ENCODE measurements at regions not wholly inside any gene's neighbourhood (a gene's known extent, or its start where the extent isn't known, plus 50 kb on each side); places are given as distances from the start of the nearest gene placed in this dataset.
"Not testable (repeated sequence)": the region's sequence is repeated elsewhere in the genome, so short reads cannot be mapped to it uniquely, and the experiment has no call there.

GRCh38 chr13:44823555-44823954 is 165.7 kb downstream of the NUFIP1 start:
- H3K36me3 ChIP-seq (ENCODE audit: control insufficient read depth, insufficient read depth, low read length, severe bottlenecking); DNase-seq (ENCODE audit: low read depth): not testable (repeated sequence)

GRCh38 chr13:44822291-44822690 is 167.0 kb downstream of the NUFIP1 start:
- Histone ChIP-seq H3K9me3 (ENCODE audit: control insufficient read depth, low read length) (no peaks in the 10 kb centered on the region), H3K36me3 (ENCODE audit: control insufficient read depth, insufficient read depth, low read length, severe bottlenecking) (no peaks in the 10 kb centered on the region), H3K9ac (ENCODE audit: low read length) (no peak overlapping the region), H3K27me3 (replicated peaks; ENCODE audit: control insufficient read depth, insufficient read depth, low read length) (peaks cover 12% of the 10 kb centered on the region), H3K4me3 (ENCODE audit: low read length) (no peak overlapping the region), H3K4me1 (ENCODE audit: control insufficient read depth, insufficient read depth, low read length) (no peaks in the 10 kb centered on the region)
- no peak for DNase-seq (ENCODE audit: low read depth)

More at GRCh38 chr13:44823555-44823954, 165.7 kb downstream of the NUFIP1 start:
- H3K4me3 ChIP-seq (ENCODE audit: low read length); H3K4me1 ChIP-seq (ENCODE audit: control insufficient read depth, insufficient read depth, low read length); H3K9ac ChIP-seq (ENCODE audit: low read length); H3K9me3 ChIP-seq (ENCODE audit: control insufficient read depth, low read length): not testable (repeated sequence)
- H3K27me3 ChIP-seq (replicated peaks; ENCODE audit: control insufficient read depth, insufficient read depth, low read length): peaks cover 12% of the 10 kb centered on the region

GRCh38 chr13:44819772-44820171 is 169.5 kb downstream of the NUFIP1 start:
- no peaks in the 10 kb centered on the region for H3K36me3 ChIP-seq (ENCODE audit: control insufficient read depth, insufficient read depth, low read length, severe bottlenecking)

GRCh38 chr13:44819245-44819644 is 170.0 kb downstream of the NUFIP1 start:
- no peak overlapping the region for H3K4me3 ChIP-seq (ENCODE audit: low read length)
- H3K4me1 ChIP-seq (ENCODE audit: control insufficient read depth, insufficient read depth, low read length): peaks cover 12% of the 10 kb centered on the region
- H3K36me3 ChIP-seq (ENCODE audit: control insufficient read depth, insufficient read depth, low read length, severe bottlenecking): no peaks in the 10 kb centered on the region
- no peaks in the 10 kb centered on the region for H3K9me3 ChIP-seq (ENCODE audit: control insufficient read depth, low read length)
- no peak overlapping the region for H3K9ac ChIP-seq (ENCODE audit: low read length)
- no peaks in the 10 kb centered on the region for H3K27me3 ChIP-seq (replicated peaks; ENCODE audit: control insufficient read depth, insufficient read depth, low read length)
- DNase-seq (ENCODE audit: low read depth): peak; percentile 48

More at GRCh38 chr13:44819772-44820171, 169.5 kb downstream of the NUFIP1 start:
- no peaks in the 10 kb centered on the region for H3K9me3 ChIP-seq (ENCODE audit: control insufficient read depth, low read length)
- peaks cover 12% of the 10 kb centered on the region for H3K4me1 ChIP-seq (ENCODE audit: control insufficient read depth, insufficient read depth, low read length)
- no peak overlapping the region for H3K9ac ChIP-seq (ENCODE audit: low read length)
- H3K27me3 ChIP-seq (replicated peaks; ENCODE audit: control insufficient read depth, insufficient read depth, low read length): peaks cover 2% of the 10 kb centered on the region
- no peak for DNase-seq (ENCODE audit: low read depth)
- no peak overlapping the region for H3K4me3 ChIP-seq (ENCODE audit: low read length)

GRCh38 chr13:44818428-44818827 is 170.8 kb downstream of the NUFIP1 start:
- Histone ChIP-seq H3K9ac (ENCODE audit: low read length) (no peak overlapping the region), H3K36me3 (ENCODE audit: control insufficient read depth, insufficient read depth, low read length, severe bottlenecking) (no peaks in the 10 kb centered on the region), H3K27me3 (replicated peaks; ENCODE audit: control insufficient read depth, insufficient read depth, low read length) (no peaks in the 10 kb centered on the region), H3K4me3 (ENCODE audit: low read length) (no peak overlapping the region), H3K9me3 (ENCODE audit: control insufficient read depth, low read length) (no peaks in the 10 kb centered on the region), H3K4me1 (ENCODE audit: control insufficient read depth, insufficient read depth, low read length) (peaks cover 14% of the 10 kb centered on the region)
- no peak for DNase-seq (ENCODE audit: low read depth)

- Histone ChIP-seq H3K9ac (ENCODE audit: low read length) (no peak overlapping the region), H3K36me3 (ENCODE audit: control insufficient read depth, insufficient read depth, low read length, severe bottlenecking) (no peaks in the 10 kb centered on the region), H3K27me3 (replicated peaks; ENCODE audit: control insufficient read depth, insufficient read depth, low read length) (no peaks in the 10 kb centered on the region), H3K4me1 (ENCODE audit: control insufficient read depth, insufficient read depth, low read length) (peaks cover 18% of the 10 kb centered on the region), H3K4me3 (ENCODE audit: low read length) (no peak overlapping the region), H3K9me3 (ENCODE audit: control insufficient read depth, low read length) (no peaks in the 10 kb centered on the region)
- DNase-seq (ENCODE audit: low read depth): no peak
These were observed 171.3 kb downstream of the NUFIP1 start for GRCh38 chr13:44818016-44818415.

GRCh38 chr13:44817131-44817671 is 172.1 kb downstream of the NUFIP1 start:
- Histone ChIP-seq H3K4me3 (ENCODE audit: low read length) (no peak overlapping the region), H3K9me3 (ENCODE audit: control insufficient read depth, low read length) (no peaks in the 10 kb centered on the region), H3K36me3 (ENCODE audit: control insufficient read depth, insufficient read depth, low read length, severe bottlenecking) (no peaks in the 10 kb centered on the region), H3K9ac (ENCODE audit: low read length) (no peak overlapping the region), H3K4me1 (ENCODE audit: control insufficient read depth, insufficient read depth, low read length) (peaks cover 26% of the 10 kb centered on the region), H3K27me3 (replicated peaks; ENCODE audit: control insufficient read depth, insufficient read depth, low read length) (no peaks in the 10 kb centered on the region)
- DNase-seq (ENCODE audit: low read depth): no peak

- Histone ChIP-seq H3K9me3 (ENCODE audit: control insufficient read depth, low read length) (no peaks in the 10 kb centered on the region), H3K4me3 (ENCODE audit: low read length) (no peak overlapping the region), H3K27me3 (replicated peaks; ENCODE audit: control insufficient read depth, insufficient read depth, low read length) (no peaks in the 10 kb centered on the region), H3K4me1 (ENCODE audit: control insufficient read depth, insufficient read depth, low read length) (peaks cover 28% of the 10 kb centered on the region), H3K36me3 (ENCODE audit: control insufficient read depth, insufficient read depth, low read length, severe bottlenecking) (no peaks in the 10 kb centered on the region), H3K9ac (ENCODE audit: low read length) (no peak overlapping the region)
- DNase-seq (ENCODE audit: low read depth): no peak
These were observed 172.6 kb downstream of the NUFIP1 start for GRCh38 chr13:44816701-44817100.

- no peak overlapping the region for H3K9ac ChIP-seq (ENCODE audit: low read length)
- H3K27me3 ChIP-seq (replicated peaks; ENCODE audit: control insufficient read depth, insufficient read depth, low read length): no peaks in the 10 kb centered on the region
- H3K36me3 ChIP-seq (ENCODE audit: control insufficient read depth, insufficient read depth, low read length, severe bottlenecking): no peaks in the 10 kb centered on the region
- DNase-seq (ENCODE audit: low read depth): peak; percentile 97
- H3K4me3 ChIP-seq (ENCODE audit: low read length): no peak overlapping the region
- no peaks in the 10 kb centered on the region for H3K9me3 ChIP-seq (ENCODE audit: control insufficient read depth, low read length)
- peaks cover 34% of the 10 kb centered on the region for H3K4me1 ChIP-seq (ENCODE audit: control insufficient read depth, insufficient read depth, low read length)
These were observed 173.6 kb downstream of the NUFIP1 start for GRCh38 chr13:44815623-44816022.

- Histone ChIP-seq H3K9ac (ENCODE audit: low read length) (no peak overlapping the region), H3K4me3 (ENCODE audit: low read length) (no peak overlapping the region), H3K27me3 (replicated peaks; ENCODE audit: control insufficient read depth, insufficient read depth, low read length) (no peaks in the 10 kb centered on the region), H3K4me1 (ENCODE audit: control insufficient read depth, insufficient read depth, low read length) (peaks cover 41% of the 10 kb centered on the region), H3K36me3 (ENCODE audit: control insufficient read depth, insufficient read depth, low read length, severe bottlenecking) (no peaks in the 10 kb centered on the region), H3K9me3 (ENCODE audit: control insufficient read depth, low read length) (no peaks in the 10 kb centered on the region)
- DNase-seq (ENCODE audit: low read depth): no peak
These were observed 174.4 kb downstream of the NUFIP1 start for GRCh38 chr13:44814836-44815235.

GRCh38 chr13:44814161-44814560 is 175.1 kb downstream of the NUFIP1 start:
- DNase-seq (ENCODE audit: low read depth): no peak
- H3K4me1 ChIP-seq (ENCODE audit: control insufficient read depth, insufficient read depth, low read length): peaks cover 41% of the 10 kb centered on the region
- H3K4me3 ChIP-seq (ENCODE audit: low read length): no peak overlapping the region
- H3K36me3 ChIP-seq (ENCODE audit: control insufficient read depth, insufficient read depth, low read length, severe bottlenecking): no peaks in the 10 kb centered on the region
- H3K9me3 ChIP-seq (ENCODE audit: control insufficient read depth, low read length): no peaks in the 10 kb centered on the region
- no peak overlapping the region for H3K9ac ChIP-seq (ENCODE audit: low read length)
- H3K27me3 ChIP-seq (replicated peaks; ENCODE audit: control insufficient read depth, insufficient read depth, low read length): no peaks in the 10 kb centered on the region

GRCh38 chr13:44812818-44813217 is 176.5 kb downstream of the NUFIP1 start:
- H3K9me3 ChIP-seq (ENCODE audit: control insufficient read depth, low read length): no peaks in the 10 kb centered on the region
- H3K4me1 ChIP-seq (ENCODE audit: control insufficient read depth, insufficient read depth, low read length): peaks cover 41% of the 10 kb centered on the region
- no peaks in the 10 kb centered on the region for H3K27me3 ChIP-seq (replicated peaks; ENCODE audit: control insufficient read depth, insufficient read depth, low read length)
- peak; percentile 71 for DNase-seq (ENCODE audit: low read depth)
- no peaks in the 10 kb centered on the region for H3K36me3 ChIP-seq (ENCODE audit: control insufficient read depth, insufficient read depth, low read length, severe bottlenecking)
- no peak overlapping the region for H3K4me3 ChIP-seq (ENCODE audit: low read length)
- H3K9ac ChIP-seq (ENCODE audit: low read length): no peak overlapping the region
